ENCODE measurements at regions not wholly inside any gene's neighbourhood (a gene's known extent, or its start where the extent isn't known, plus 50 kb on each side); places are given as distances from the start of the nearest gene placed in this dataset.

- 63% methylated on average over 3 of the region's 3 CpGs for WGBS
- Histone ChIP-seq H3K36me3 (no peaks in the 10 kb centered on the region), H3K27ac (replicated peaks in 1 of 4) (no peak overlapping the region), H3K4me1 (no peaks in the 10 kb centered on the region), H3K27me3 (no peaks in the 10 kb centered on the region), H3K9me3 (no peaks in the 10 kb centered on the region), H3K4me3 (no peak overlapping the region)
- intact Hi-C loops (cut with DNase I): no loop called here
- TF ChIP-seq EP300 (IDR thresholded peaks at IDR 0.05) (no peak), POLR2AphosphoS5 (IDR thresholded peaks at IDR 0.05) (no peak), POLR2A (IDR thresholded peaks at IDR 0.05; ENCODE audit: low read depth) (no peak), CTCF (IDR thresholded peaks at IDR 0.05) (no peak)
- no peak for DNase-seq (ENCODE audit: extremely low spot score)
These were observed 1127.2 kb upstream of the LRRN3 start for GRCh38 chr7:109963741-109964140.

DNA sequence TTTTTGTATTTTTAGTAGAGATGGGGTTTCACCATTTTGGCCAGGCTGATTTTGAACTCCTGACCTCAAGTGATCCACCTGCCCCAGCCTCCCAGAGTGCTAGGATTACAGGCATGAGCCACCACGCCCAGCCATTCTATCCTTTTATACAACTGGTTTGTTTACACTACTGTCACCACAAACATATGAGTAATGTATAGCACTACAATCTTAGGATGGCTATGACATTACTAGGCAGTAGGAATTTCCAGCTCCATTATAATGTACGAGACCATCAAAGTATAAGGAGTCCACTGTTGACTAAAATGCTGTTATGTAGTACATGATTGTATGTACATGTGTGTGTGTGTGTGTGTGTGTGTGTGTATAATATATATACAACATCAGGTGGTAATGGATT is 1126.1 kb upstream of the LRRN3 start:
- WGBS: 84% methylated on average over 2 of the region's 2 CpGs
- DNase-seq (ENCODE audit: extremely low spot score): no peak
- TF ChIP-seq CTCF (IDR thresholded peaks at IDR 0.05): no peak
- no peak for TF ChIP-seq POLR2AphosphoS5 (IDR thresholded peaks at IDR 0.05)
- no peak for TF ChIP-seq EP300 (IDR thresholded peaks at IDR 0.05)
- Histone ChIP-seq H3K36me3 (no peaks in the 10 kb centered on the region), H3K27me3 (no peaks in the 10 kb centered on the region), H3K4me3 (no peak overlapping the region), H3K27ac (replicated peaks in 1 of 4) (no peak overlapping the region), H3K9me3 (no peaks in the 10 kb centered on the region), H3K4me1 (no peaks in the 10 kb centered on the region)
- intact Hi-C loops (cut with DNase I): no loop called here

DNA sequence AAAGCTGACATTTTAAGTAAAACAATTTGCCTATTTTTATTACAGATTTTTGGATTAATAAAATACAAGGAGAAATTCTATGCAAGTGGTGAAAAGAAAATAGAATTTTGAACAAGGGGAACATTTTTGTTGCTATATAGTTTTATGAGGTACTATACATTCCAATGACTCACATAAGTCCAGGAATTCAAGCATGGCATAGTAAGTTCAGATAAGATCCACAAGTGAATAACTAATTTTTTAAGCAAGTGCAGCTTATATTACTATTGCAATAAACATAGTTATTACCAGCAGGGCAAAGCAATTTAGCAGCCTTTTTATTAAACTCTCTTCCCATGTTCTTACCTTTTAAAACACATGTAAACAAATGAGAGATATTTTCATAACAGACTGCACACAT is 1123.5 kb upstream of the LRRN3 start:
- no peaks in the 10 kb centered on the region for H3K27me3 ChIP-seq
- no peaks in the 10 kb centered on the region for H3K4me1 ChIP-seq
- H3K27ac ChIP-seq (replicated peaks in 1 of 4): no peak overlapping the region
- DNase-seq (ENCODE audit: extremely low spot score): no peak
- peaks cover 0 to 6% (median 2%) of the 10 kb centered on the region in 4 donors for H3K9me3 ChIP-seq
- no peak overlapping the region for H3K4me3 ChIP-seq
- TF ChIP-seq POLR2A (IDR thresholded peaks at IDR 0.05; ENCODE audit: low read depth): no peak
- TF ChIP-seq EP300 (IDR thresholded peaks at IDR 0.05): no peak
- TF ChIP-seq POLR2AphosphoS5 (IDR thresholded peaks at IDR 0.05): no peak
- TF ChIP-seq CTCF (IDR thresholded peaks at IDR 0.05): no peak
- intact Hi-C loops (cut with DNase I): no loop called here
- H3K36me3 ChIP-seq: no peaks in the 10 kb centered on the region

GRCh38 chr7:109983618-109984017 is 1107.3 kb upstream of the LRRN3 start:
- intact Hi-C loops (cut with DNase I): no loop called here
- H3K9me3 ChIP-seq: peaks cover 0 to 3% (median 0%) of the 10 kb centered on the region in 4 donors
- no peak for TF ChIP-seq CTCF (IDR thresholded peaks at IDR 0.05)
- TF ChIP-seq EP300 (IDR thresholded peaks at IDR 0.05): no peak
- TF ChIP-seq POLR2AphosphoS5 (IDR thresholded peaks at IDR 0.05): no peak
- TF ChIP-seq POLR2A (IDR thresholded peaks at IDR 0.05; ENCODE audit: low read depth): no peak
- WGBS: 59% methylated on average over 1 of the region's 1 CpG
- H3K36me3 ChIP-seq: no peaks in the 10 kb centered on the region
- no peaks in the 10 kb centered on the region for H3K27me3 ChIP-seq
- no peak overlapping the region for H3K4me3 ChIP-seq
- no peaks in the 10 kb centered on the region for H3K4me1 ChIP-seq
- DNase-seq (ENCODE audit: extremely low spot score): no peak
- no peak overlapping the region for H3K27ac ChIP-seq (replicated peaks in 1 of 4)

DNA sequence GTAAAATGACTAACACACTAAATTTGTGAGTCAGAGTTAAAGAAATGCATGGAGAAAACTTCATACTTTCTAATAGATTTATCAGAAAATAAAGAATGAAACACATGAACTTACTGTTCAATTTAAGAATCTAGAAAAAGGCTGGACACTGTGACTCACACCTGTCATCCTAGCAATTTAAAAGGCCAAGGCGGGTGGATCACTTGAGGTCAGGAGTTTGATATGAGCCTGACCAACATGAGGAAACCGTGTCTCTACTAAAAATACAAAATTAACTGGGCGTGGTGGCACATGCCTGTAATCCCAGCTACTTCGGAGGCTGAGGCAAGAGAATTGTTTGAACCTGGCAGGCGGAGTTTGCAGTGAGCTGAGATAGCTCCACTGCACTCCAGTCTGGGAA is 1106.2 kb upstream of the LRRN3 start:
- no peak overlapping the region for H3K4me3 ChIP-seq
- H3K36me3 ChIP-seq: no peaks in the 10 kb centered on the region
- no peak overlapping the region for H3K27ac ChIP-seq (replicated peaks in 1 of 4)
- no peaks in the 10 kb centered on the region for H3K4me1 ChIP-seq
- H3K27me3 ChIP-seq: no peaks in the 10 kb centered on the region
- intact Hi-C loops (cut with DNase I): no loop called here
- no peak for DNase-seq (ENCODE audit: extremely low spot score)
- TF ChIP-seq EP300 (IDR thresholded peaks at IDR 0.05) (no peak), POLR2AphosphoS5 (IDR thresholded peaks at IDR 0.05) (no peak), POLR2A (IDR thresholded peaks at IDR 0.05; ENCODE audit: low read depth) (no peak), CTCF (IDR thresholded peaks at IDR 0.05) (no peak)
- WGBS: 71% methylated on average over 5 of the region's 5 CpGs
- peaks cover 0 to 3% (median 0%) of the 10 kb centered on the region in 4 donors for H3K9me3 ChIP-seq

Measured in esophagus muscularis mucosa (tissue), 4 donors.